H9 (cell line): ENCODE measurements at regions not wholly inside any gene's neighbourhood (a gene's known extent, or its start where the extent isn't known, plus 50 kb on each side); places are given as distances from the start of the nearest gene placed in this dataset.

Experiments used
- DNase-seq: peaks from one replicate; pipeline ENCODE4 v3.0.0-alpha.2; 2017
- H2AFZ ChIP-seq: one replicate; pipeline ENCODE4 v1.6.1; 2013; ENCODE audit warnings: mild to moderate bottlenecking, low read length, control low read depth, moderate library complexity
- H2AK5ac ChIP-seq: 2 replicates; pipeline ENCODE4 v1.6.1; 2013; ENCODE audit warnings: low read length, control low read depth, mixed read lengths; ENCODE audit not compliant: insufficient read length
- H2BK120ac ChIP-seq: one replicate; pipeline ENCODE4 v1.6.1; 2013; ENCODE audit warnings: low read depth, mild to moderate bottlenecking, low read length, control low read depth, inconsistent platforms; ENCODE audit not compliant: poor library complexity, severe bottlenecking
- H2BK12ac ChIP-seq: 2 replicates; pipeline ENCODE4 v1.6.1; 2013; ENCODE audit warnings: low read length, control low read depth, mixed read lengths, low read depth; ENCODE audit not compliant: insufficient read length
- H2BK15ac ChIP-seq: 2 replicates; pipeline ENCODE4 v1.6.1; 2013; ENCODE audit warnings: low read depth, low read length, control low read depth
- H2BK20ac ChIP-seq: one replicate; pipeline ENCODE4 v1.6.1; 2013; ENCODE audit warnings: low read depth, mild to moderate bottlenecking, low read length, control low read depth, inconsistent platforms; ENCODE audit not compliant: poor library complexity, severe bottlenecking
- H2BK5ac ChIP-seq: 2 replicates; pipeline ENCODE4 v1.6.1; 2013; ENCODE audit warnings: low read length, control low read depth, mixed read lengths; ENCODE audit not compliant: insufficient read length
- H3K14ac ChIP-seq: 2 replicates; pipeline ENCODE4 v1.6.1; 2013; ENCODE audit warnings: low read length, control low read depth; ENCODE audit not compliant: insufficient read depth
- H3K18ac ChIP-seq: 2 replicates; pipeline ENCODE4 v1.6.1; 2013; ENCODE audit warnings: low read depth, mild to moderate bottlenecking, mixed read lengths, low read length, control low read depth; ENCODE audit not compliant: insufficient read length
- H3K23ac ChIP-seq: 2 replicates; pipeline ENCODE4 v1.6.1; 2013; ENCODE audit warnings: low read length, control low read depth, mixed read lengths, low read depth; ENCODE audit not compliant: insufficient read length
- H3K23me2 ChIP-seq: 2 replicates; pipeline ENCODE4 v1.6.1; 2013; ENCODE audit warnings: low read depth, mild to moderate bottlenecking, mixed read lengths, low read length, control low read depth; ENCODE audit not compliant: insufficient read length, poor library complexity, severe bottlenecking
- H3K27ac ChIP-seq: 2 replicates; pipeline ENCODE4 v1.5.1; 2013; ENCODE audit warnings: low read length, control low read depth, mixed read lengths, low read depth; ENCODE audit not compliant: insufficient read length
- H3K27me3 ChIP-seq: 2 replicates; pipeline ENCODE4 v1.6.1; 2013; ENCODE audit warnings: low read length, control low read depth, inconsistent platforms; ENCODE audit not compliant: insufficient read depth
- H3K4ac ChIP-seq: 2 replicates; pipeline ENCODE4 v1.6.1; 2013; ENCODE audit warnings: low read depth, mild to moderate bottlenecking, control low read depth, inconsistent platforms, low read length, moderate library complexity
- H3K4me1 ChIP-seq: 2 replicates; pipeline ENCODE4 v1.6.1; 2013; ENCODE audit warnings: low read length, control low read depth, inconsistent platforms; ENCODE audit not compliant: insufficient read depth
- H3K4me2 ChIP-seq: 2 replicates; pipeline ENCODE4 v1.6.1; 2013; ENCODE audit warnings: low read length, control low read depth, mixed read lengths; ENCODE audit not compliant: insufficient read length, insufficient read depth
- H3K56ac ChIP-seq: 2 replicates; pipeline ENCODE4 v1.6.1; 2013; ENCODE audit warnings: low read depth, mild to moderate bottlenecking, mixed read lengths, low read length, control low read depth; ENCODE audit not compliant: insufficient read length
- H3K79me1 ChIP-seq: 2 replicates; pipeline ENCODE4 v1.6.1; 2013; ENCODE audit warnings: low read depth, mild to moderate bottlenecking, moderate library complexity, low read length, control low read depth, inconsistent platforms; ENCODE audit not compliant: insufficient read depth, poor library complexity, severe bottlenecking
- H3K79me2 ChIP-seq: 2 replicates; pipeline ENCODE4 v1.6.1; 2013; ENCODE audit warnings: low read length, control low read depth, inconsistent platforms; ENCODE audit not compliant: insufficient read depth
- H3K9ac ChIP-seq: 2 replicates; pipeline ENCODE4 v1.6.1; 2013; ENCODE audit warnings: low read length, control low read depth, mixed read lengths; ENCODE audit not compliant: insufficient read length; ENCODE audit errors: extremely low read depth
- H3K9me3 ChIP-seq: one replicate; pipeline ENCODE4 v1.6.1; 2013; ENCODE audit warnings: low read depth, low read length, inconsistent platforms; ENCODE audit not compliant: control insufficient read depth
- H3T11ph ChIP-seq: one replicate; pipeline ENCODE4 v1.6.1; 2013; ENCODE audit warnings: mild to moderate bottlenecking, low read length, control low read depth, inconsistent platforms
- H4K20me1 ChIP-seq: one replicate; pipeline ENCODE4 v1.6.1; 2013; ENCODE audit not compliant: control insufficient read depth, insufficient read length, insufficient read depth
- H4K5ac ChIP-seq: 2 replicates; pipeline ENCODE4 v1.6.1; 2013; ENCODE audit warnings: low read depth, mild to moderate bottlenecking, mixed read lengths, low read length, control low read depth; ENCODE audit not compliant: insufficient read length
- H4K8ac ChIP-seq: replicated peaks from 2 replicates; pipeline ENCODE4 v1.6.1; 2013; ENCODE audit warnings: low read length, control low read depth, mixed read lengths, low read depth; ENCODE audit not compliant: insufficient read length
- H4K91ac ChIP-seq: 2 replicates; pipeline ENCODE4 v1.6.1; 2013; ENCODE audit warnings: low read depth, mild to moderate bottlenecking, moderate library complexity, mixed read lengths, low read length, control low read depth; ENCODE audit not compliant: insufficient read length
- H3K27ac Mint-ChIP-seq, 3 experiments: 2 replicates in 2 of 3; 3 replicates in 1 of 3; pipeline ENCODE4 v1.8.0; 2020 to 2021; ENCODE audit warnings: mixed read lengths in 3 of 3, mild to moderate bottlenecking in 1 of 3, moderate library complexity in 1 of 3
- H3K27me3 Mint-ChIP-seq: 2 replicates; pipeline ENCODE4 v1.8.0; 2021; ENCODE audit warnings: low read depth, mild to moderate bottlenecking, moderate library complexity, mixed read lengths
- H3K36me3 Mint-ChIP-seq, 3 experiments: 2 replicates in 2 of 3; 3 replicates in 1 of 3; pipeline ENCODE4 v1.8.0; 2020 to 2021; ENCODE audit warnings: low read depth in 3 of 3, mixed read lengths in 3 of 3; ENCODE audit not compliant: insufficient read depth in 1 of 3
- H3K4me1 Mint-ChIP-seq, 2 experiments: 2 replicates each; pipeline ENCODE4 v1.8.0; 2020; ENCODE audit warnings: mixed read lengths in 2 of 2
- H3K4me3 Mint-ChIP-seq, 2 experiments: 2 replicates in 1 of 2; 3 replicates in 1 of 2; pipeline ENCODE4 v1.8.0; 2020 to 2021; ENCODE audit warnings: mild to moderate bottlenecking in 2 of 2, mixed read lengths in 2 of 2, moderate library complexity in 1 of 2
- H3K9me3 Mint-ChIP-seq, 2 experiments: 2 replicates in 1 of 2; 3 replicates in 1 of 2; pipeline ENCODE4 v1.8.0; 2020; ENCODE audit warnings: mild to moderate bottlenecking in 2 of 2, mixed read lengths in 2 of 2, moderate library complexity in 1 of 2
- CTCF ChIP-seq: fragments of 200-600 bp; sonication (generic); conservative IDR thresholded peaks from 3 replicates; pipeline ENCODE4 v1.8.0; 2021; ENCODE audit warnings: antibody characterized with exemption, mild to moderate bottlenecking
- WGBS: extraction: QIAGEN DNeasy Blood & Tissue Kit; methylation state at CpG from one replicate; pipeline ENCODE4 v1.1.7; 2013; ENCODE audit warnings: missing lambda C conversion rate, low lambda C conversion rate, mixed read lengths; ENCODE audit not compliant: insufficient read length; ENCODE audit errors: extremely low coverage; 5-methylcytosine and 5-hydroxymethylcytosine counted together

- Histone ChIP-seq H4K8ac (no peak overlapping the region), H3K27me3 (no peaks in the 10 kb centered on the region), H4K20me1 (no peaks in the 10 kb centered on the region), H3K79me2 (no peaks in the 10 kb centered on the region), H3K23ac (no peak overlapping the region), H3K4me2 (no peak overlapping the region), H3T11ph (no peak overlapping the region), H2BK120ac (no peak overlapping the region), H3K14ac (no peak overlapping the region), H4K5ac (no peak overlapping the region), H3K4ac (no peak overlapping the region), H3K4me1 (no peaks in the 10 kb centered on the region), H3K9me3 (no peaks in the 10 kb centered on the region), H3K9ac (no peak overlapping the region), H3K56ac (no peak overlapping the region), H2AK5ac (no peak overlapping the region), H2BK5ac (no peak overlapping the region), H2AFZ (no peak overlapping the region), H4K91ac (no peak overlapping the region), H2BK12ac (no peak overlapping the region), H3K27ac (no peak overlapping the region), H2BK20ac (no peak overlapping the region), H3K18ac (no peak overlapping the region), H3K23me2 (peaks cover 7% of the 10 kb centered on the region), H2BK15ac (no peak overlapping the region), H3K79me1 (no peaks in the 10 kb centered on the region)
- no peak for DNase-seq
- Mint-ChIP-seq H3K9me3 (peaks cover 0 to under 1% of the 10 kb centered on the region in 2 experiments; a peak in 2 of 5 replicates), H3K36me3 (peaks cover 0 to 1% (median 0%) of the 10 kb centered on the region in 3 experiments; a peak in 2 of 7 replicates), H3K27me3 (peaks cover 19% of the 10 kb centered on the region), H3K4me3 (no peak overlapping the region), H3K4me1 (peaks cover 7 to 9% of the 10 kb centered on the region in 2 experiments; a peak in 2 of 4 replicates), H3K27ac (no peak overlapping the region)
- no CpG with 5 or more reads among the region's 7 CpGs for WGBS
- TF ChIP-seq CTCF, result no peak
These were observed 214.4 kb downstream of the SEMA6A start for GRCh38 chr5:116360008-116360853.
